Eye (tissue), 1 donor: ENCODE measurements at regions not wholly inside any gene's neighbourhood (a gene's known extent, or its start where the extent isn't known, plus 50 kb on each side); places are given as distances from the start of the nearest gene placed in this dataset.

ENCODE experiments used
- DNase-seq: peaks from one replicate; pipeline ENCODE4 v3.0.0-alpha.2; 2015

GRCh38 chr11:104830508-104830907 is 67.8 kb downstream of the CASP12 start:
- no peak for DNase-seq

GRCh38 chr11:104830080-104830479 is 68.2 kb downstream of the CASP12 start:
- DNase-seq, result peak; percentile 8

- DNase-seq, result no peak
These were observed 71.5 kb downstream of the CASP12 start for GRCh38 chr11:104826772-104827171.

GRCh38 chr11:104823657-104824056 is 74.6 kb downstream of the CASP12 start:
- no peak for DNase-seq

GRCh38 chr11:104820431-104820830 is 77.8 kb downstream of the CASP12 start:
- no peak for DNase-seq

- no peak for DNase-seq
These were observed 78.7 kb downstream of the CASP12 start for GRCh38 chr11:104819603-104820002.

GRCh38 chr11:104819107-104819506 is 79.2 kb downstream of the CASP12 start:
- no peak for DNase-seq

DNA sequence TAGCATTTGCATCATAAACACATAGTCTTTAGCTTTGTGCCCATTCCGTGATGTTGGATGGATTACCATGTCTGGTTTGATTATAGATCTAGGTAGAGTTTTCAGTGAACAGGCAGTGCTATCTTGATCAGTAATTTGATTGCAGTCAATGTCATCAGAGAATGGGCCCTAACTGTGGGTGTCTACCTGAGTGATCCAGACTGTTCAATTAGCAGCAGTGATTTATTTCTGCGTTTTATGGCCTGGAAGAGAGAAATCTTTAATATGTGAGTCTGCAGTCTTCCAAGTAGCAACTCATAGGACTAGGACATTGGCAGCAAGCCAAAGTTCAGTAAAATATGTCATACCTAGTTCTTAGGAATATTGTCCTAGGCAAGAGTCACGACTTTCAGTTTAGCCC is 80.3 kb downstream of the CASP12 start:
- DNase-seq, result no peak

DNA sequence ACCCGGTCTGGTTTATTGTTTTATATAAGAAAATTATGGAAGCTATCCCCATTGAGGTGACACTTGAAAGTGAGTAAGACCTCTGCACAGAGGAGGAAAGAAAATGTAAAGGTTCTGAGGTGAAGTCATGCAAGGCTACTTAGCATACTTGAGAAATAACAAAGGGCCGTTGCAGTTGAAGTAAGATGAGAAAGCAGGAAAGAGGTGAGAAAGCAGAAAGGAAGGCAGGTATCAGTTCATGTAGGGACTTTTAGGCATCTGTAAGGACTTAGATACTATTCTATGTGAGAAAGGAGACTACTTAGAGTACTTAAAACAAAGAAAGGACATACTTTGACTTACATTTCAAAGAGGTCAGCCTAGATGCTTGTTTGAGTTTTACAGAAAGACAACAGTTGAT is 84.7 kb downstream of the CASP12 start:
- no peak for DNase-seq

DNA sequence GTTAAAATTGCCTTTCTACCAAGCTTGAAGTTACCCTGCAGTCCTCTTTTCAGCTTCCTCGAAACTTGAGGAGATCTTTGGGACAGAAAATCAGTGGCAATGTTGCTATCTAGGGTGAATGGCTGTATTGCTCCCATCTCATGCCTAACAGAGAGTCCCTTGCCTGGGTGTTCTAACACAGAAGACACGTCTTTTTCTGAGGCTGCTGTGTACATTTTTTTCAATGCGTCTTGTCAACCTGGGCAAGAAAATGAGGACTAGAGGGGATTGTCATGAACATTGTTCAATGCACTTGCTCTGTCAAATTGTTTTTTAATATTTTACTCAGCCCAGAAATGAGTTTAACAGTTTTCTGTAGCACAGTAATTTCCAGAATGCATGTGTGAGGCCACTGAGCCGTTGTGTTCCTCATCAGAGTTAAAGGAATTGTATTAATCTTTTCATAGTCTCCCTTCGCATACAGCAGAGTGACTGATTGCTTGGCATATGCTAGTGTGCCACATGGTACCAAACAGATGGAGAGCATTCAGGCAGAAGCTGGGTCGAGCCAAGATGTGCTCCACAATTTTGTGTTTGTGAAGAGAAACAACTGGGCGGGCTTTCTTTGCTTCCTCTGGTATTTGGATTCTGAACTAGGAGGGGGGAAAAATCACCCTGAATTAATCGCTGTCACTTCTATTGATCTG is 86.0 kb downstream of the CASP12 start:
- DNase-seq, result peak; percentile 7

- DNase-seq, result no peak
These were observed 94.5 kb downstream of the CASP12 start for GRCh38 chr11:104803776-104804175.

DNA sequence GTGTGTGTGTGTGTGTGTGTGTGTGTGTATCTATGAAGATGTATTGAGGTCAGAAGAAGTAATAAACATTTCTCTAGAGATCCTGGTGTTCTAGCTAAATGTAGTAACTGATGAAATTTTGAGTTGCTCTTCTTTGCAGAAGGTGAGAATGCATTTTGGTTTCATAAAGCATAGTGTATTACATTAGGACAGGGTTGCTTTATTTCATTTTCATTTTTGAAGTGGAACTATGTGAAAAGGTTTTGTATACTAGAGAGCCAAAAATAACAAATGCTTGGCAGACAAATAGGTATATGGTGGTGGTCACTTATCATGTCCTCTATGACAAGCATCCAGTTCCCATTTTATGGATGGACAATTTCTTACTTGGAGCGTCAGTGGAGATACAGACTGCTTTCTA is 99.0 kb downstream of the CASP12 start:
- no peak for DNase-seq

DNA sequence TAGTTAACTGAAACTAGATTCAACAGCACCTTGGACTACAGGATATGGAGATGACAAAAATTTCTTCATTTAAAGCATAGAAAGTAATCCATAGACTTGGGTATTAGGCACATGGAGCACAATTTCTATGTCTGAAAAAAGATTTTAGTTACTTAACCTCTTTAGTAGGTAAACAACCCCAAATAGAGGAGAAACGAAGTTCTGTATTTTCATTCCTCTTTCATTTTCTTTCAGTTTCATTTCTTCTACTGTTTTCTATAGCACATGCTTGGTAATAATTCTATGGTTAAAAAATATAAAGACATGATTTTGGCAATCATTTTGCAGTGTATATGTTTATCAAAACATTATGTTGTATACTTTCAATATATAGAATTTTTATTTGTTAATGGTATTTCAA is 99.5 kb downstream of the CASP12 start:
- DNase-seq, result no peak

DNA sequence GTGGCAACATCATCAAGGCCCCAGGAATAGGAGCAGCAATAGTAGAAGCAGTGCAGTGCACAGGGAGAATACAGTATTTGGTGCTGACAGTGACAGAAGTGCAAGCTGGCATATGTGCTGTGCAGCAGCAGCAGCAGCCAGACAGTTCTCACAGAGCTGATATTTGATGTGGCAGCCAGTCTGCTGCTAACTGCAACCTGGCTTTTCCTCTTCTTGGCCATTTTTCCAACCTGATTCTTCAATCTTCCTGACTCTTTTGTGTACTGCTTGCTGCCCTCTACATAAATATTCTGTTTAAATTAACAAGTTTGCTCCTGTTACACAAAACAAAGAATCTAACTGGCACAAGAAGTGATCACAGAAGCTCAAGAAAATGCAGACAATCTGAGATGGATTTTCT is 102.0 kb downstream of the CASP12 start:
- DNase-seq, result no peak

DNA sequence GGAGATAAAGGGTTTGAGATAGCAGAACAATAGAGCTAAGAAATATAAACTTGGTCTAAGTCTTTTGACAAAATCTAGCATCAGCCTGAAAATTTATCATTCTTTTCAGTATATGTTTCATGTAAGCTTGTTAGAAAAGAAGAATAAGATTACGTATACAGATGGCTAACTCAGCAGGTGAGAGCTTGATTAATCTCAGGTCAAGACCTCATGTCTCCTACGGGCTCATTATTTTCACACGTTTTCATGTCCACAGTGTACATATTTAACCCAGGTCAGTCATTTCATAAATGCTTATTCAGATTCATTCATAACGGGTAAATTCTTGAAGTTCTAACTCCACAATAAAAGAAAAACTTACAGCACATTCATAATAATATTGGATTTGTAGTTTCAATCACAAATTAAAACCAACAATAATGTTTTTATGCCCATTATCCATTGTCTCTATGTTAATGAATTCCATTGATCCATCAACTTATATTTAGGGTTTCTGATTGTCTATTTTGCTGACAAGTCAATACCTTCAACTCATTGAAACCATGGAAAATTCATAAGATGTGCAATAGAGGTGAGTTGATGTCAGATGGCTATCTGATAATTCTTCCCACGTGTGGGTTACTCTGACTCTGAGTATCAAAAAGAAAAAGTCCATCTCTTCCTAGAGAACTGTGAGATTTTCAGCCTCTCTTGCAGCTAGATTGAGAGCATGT is 102.6 kb downstream of the CASP12 start:
- no peak for DNase-seq

DNA sequence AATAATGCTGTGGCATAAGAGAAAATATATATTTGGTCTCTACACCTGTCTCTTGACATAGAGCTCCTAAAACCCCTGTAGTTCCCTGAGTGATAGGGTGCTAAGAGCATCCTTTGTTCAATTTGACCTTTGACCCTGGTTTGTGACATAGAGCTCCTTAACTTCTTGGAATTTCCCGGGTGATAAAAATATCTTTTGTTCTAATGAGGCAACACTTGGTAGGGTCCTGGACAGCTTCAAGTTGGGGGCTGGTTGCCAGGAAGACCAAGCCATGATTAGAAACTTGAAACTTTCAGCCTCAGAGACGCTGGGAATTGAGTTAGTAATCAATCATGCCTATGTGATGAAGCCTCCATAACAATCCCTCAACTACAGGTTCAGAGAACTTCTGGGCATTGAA is 105.4 kb downstream of the CASP12 start:
- no peak for DNase-seq

DNA sequence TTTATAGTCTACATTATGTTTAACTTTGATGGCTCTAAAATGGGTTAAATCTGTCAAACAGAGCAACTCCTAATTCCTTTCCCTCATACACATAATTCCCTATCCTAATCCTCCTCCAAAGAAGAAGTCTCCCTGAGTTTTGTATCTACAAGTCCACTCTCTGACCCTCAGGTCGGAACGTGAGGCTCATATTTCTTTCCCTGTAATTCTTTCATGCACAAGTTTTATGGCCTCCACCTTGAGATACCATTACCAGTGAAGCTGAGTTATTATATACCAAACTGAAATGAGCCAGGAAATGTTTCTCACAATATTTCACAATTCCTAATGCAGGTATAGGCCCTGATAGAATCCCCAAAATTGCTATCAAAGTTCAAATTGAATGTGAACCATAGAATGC is 106.4 kb downstream of the CASP12 start:
- DNase-seq, result no peak

DNA sequence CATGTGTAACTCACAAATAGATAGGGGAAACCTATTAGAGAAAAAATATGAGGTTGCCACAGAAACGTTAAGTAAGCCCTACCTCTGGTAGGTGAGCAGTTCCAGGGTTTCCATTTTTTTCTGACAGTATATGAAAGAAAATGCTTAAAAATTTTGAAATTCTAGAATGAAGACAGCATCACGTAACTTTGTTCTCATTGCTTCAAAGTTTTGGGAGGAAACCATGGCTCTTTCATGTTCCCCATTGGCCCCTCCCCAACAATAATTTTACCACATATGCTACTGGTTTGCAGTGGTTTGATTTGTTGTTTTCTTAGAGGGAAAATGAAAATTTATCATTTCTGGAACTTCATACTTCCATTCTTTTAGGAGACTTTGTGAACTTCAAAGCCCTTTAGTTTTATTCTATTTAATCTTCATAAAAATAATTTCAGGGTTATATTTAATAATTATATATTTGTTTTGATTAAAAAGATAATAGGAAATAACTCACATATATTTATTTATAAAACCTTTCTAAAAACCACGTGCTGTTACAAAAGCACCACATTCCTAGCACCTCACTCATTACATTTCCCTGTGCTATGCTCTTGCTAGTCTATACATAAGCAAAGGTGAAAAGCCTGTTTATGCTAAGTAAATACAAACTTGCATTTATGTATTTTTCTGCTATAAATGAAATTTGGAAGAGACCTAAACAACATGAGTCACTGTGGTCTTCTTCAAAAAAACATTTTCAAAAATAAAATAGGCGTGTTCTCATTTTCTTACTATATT is 113.4 kb downstream of the CASP12 start:
- no peak for DNase-seq

DNA sequence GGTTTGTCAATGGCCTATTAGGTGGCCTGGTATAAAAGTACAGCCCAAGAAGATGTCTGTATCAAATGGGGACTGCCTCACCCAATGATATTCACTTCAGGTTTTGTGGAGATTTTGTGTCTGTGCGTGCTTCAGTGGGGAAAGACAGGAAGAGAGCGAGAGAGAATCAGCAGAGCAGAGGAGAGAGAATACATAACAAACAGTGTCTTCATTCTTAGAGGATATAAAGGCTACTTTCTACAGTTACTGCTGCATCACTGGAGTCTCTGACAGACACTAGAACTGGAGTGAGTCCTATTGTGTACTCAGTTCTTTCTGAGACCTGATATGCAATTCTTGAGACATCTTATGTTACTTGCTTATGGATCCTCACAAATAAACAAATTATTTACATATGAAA is 115.0 kb downstream of the CASP12 start:
- no peak for DNase-seq

DNA sequence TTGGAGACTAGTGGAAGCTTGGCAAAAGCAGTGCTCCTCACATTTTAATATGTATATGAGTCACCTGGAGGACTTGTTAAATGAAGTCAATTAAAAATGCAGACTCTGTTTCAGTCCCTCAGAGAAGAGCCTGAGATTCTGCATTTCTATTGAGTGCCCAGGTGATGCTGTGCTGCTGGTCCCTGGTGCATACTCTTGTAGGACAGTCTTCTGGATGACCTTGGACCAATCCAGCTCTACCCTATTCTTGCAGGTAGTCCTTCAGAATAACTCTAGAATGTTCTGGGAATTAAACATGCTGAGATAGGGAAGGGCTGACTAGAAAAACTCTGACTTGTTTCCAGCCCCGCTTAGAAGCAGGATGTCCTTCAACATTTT is 115.9 kb downstream of the CASP12 start:
- no peak for DNase-seq

DNA sequence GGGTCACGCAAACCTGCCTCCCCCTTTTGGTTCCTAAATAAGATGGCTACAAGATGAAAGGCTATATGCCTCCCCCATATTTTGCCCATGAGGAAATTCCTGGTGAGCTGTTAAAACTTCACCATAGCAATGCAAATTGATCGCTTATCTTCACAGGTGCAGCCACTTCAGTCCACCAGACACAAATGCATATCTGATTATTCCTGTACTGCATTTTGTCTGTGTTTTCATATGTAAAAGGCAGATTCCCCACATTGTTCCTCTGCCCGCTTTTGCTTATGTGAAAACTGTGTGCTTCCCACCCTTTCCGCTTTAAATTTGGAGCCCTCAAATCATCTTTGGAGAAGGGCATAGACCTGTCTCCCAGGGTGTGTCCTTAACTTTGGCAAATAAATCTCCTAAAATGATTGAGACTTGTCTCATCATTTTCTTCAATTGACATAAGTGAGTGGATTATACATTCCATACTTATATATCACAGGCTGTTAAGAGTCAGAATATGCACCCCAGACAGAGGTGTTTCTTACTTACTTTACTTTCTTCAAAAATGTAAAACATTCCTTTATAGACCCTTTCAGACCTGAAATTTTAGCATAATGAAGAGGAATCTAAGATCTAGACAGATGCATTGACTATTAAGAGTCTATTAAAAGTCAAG is 116.4 kb downstream of the CASP12 start:
- no peak for DNase-seq

DNA sequence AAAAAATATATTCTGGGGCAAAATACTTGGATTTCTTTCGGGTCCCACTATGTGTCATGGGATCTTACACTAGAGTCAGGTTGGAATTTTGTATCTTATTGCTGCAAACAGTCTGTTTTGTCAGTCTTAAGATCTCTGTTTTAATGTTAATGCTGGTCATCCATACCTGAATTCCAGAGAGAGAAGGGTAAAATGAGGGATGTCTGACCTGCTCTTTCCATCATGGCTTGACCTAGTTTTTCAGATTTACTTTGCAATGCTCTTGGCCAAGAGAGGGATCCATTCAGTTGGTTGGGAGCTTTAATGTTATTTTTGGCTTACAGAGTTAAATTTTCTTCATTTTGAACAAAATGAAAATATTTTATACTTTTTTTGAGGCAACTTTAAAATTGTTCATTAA is 117.2 kb downstream of the CASP12 start:
- DNase-seq, result no peak

- no peak for DNase-seq
These were observed 121.6 kb downstream of the CASP12 start for GRCh38 chr11:104776501-104777170.
